ENCODE measurements at regions not wholly inside any gene's neighbourhood (a gene's known extent, or its start where the extent isn't known, plus 50 kb on each side); places are given as distances from the start of the nearest gene placed in this dataset.
A peak's percentile ranks its signal among the peaks of the same experiment; 100 is the strongest.

- Mint-ChIP-seq H3K27ac (ENCODE audit: unreplicated experiment) (no peak overlapping the region), H3K4me1 (ENCODE audit: unreplicated experiment) (peaks cover 3% of the 10 kb centered on the region), H3K4me3 (ENCODE audit: unreplicated experiment) (no peak overlapping the region), H3K27me3 (ENCODE audit: unreplicated experiment) (no peaks in the 10 kb centered on the region), H3K9me3 (ENCODE audit: unreplicated experiment) (no peaks in the 10 kb centered on the region), H3K36me3 (ENCODE audit: low read depth, unreplicated experiment) (no peaks in the 10 kb centered on the region)
- no peak for TF ChIP-seq CTCF (IDR thresholded peaks at IDR 0.05; ENCODE audit: unreplicated experiment)
- peak; percentile 28 for DNase-seq (ENCODE audit: low spot score)
Measured at GRCh38 chr4:180953572-180953971, 1289.6 kb upstream of the TENM3 start.

GRCh38 chr4:180960743-180961401, 1282.3 kb upstream of the TENM3 start:
- DNase-seq (ENCODE audit: low spot score), result no peak
- Mint-ChIP-seq H3K9me3 (ENCODE audit: unreplicated experiment) (no peaks in the 10 kb centered on the region), H3K27ac (ENCODE audit: unreplicated experiment) (no peak overlapping the region), H3K27me3 (ENCODE audit: unreplicated experiment) (no peaks in the 10 kb centered on the region), H3K36me3 (ENCODE audit: low read depth, unreplicated experiment) (no peaks in the 10 kb centered on the region), H3K4me1 (ENCODE audit: unreplicated experiment) (no peaks in the 10 kb centered on the region), H3K4me3 (ENCODE audit: unreplicated experiment) (no peak overlapping the region)
- TF ChIP-seq CTCF (IDR thresholded peaks at IDR 0.05; ENCODE audit: unreplicated experiment), result no peak

- no peaks in the 10 kb centered on the region for H3K27me3 Mint-ChIP-seq (ENCODE audit: unreplicated experiment)
- no peaks in the 10 kb centered on the region for H3K36me3 Mint-ChIP-seq (ENCODE audit: low read depth, unreplicated experiment)
- no peak overlapping the region for H3K27ac Mint-ChIP-seq (ENCODE audit: unreplicated experiment)
Measured at GRCh38 chr4:180962268-180962667, 1280.9 kb upstream of the TENM3 start.

GRCh38 chr4:180966312-180966711, 1276.9 kb upstream of the TENM3 start:
- no peaks in the 10 kb centered on the region for H3K27me3 Mint-ChIP-seq (ENCODE audit: unreplicated experiment)
- no peaks in the 10 kb centered on the region for H3K4me1 Mint-ChIP-seq (ENCODE audit: unreplicated experiment)
- DNase-seq (ENCODE audit: low spot score), result no peak
- no peak overlapping the region for H3K4me3 Mint-ChIP-seq (ENCODE audit: unreplicated experiment)
- H3K9me3 Mint-ChIP-seq (ENCODE audit: unreplicated experiment), result no peaks in the 10 kb centered on the region
- no peaks in the 10 kb centered on the region for H3K36me3 Mint-ChIP-seq (ENCODE audit: low read depth, unreplicated experiment)
- no peak overlapping the region for H3K27ac Mint-ChIP-seq (ENCODE audit: unreplicated experiment)
- TF ChIP-seq CTCF (IDR thresholded peaks at IDR 0.05; ENCODE audit: unreplicated experiment), result no peak

More at GRCh38 chr4:180962268-180962667, 1280.9 kb upstream of the TENM3 start:
- DNase-seq (ENCODE audit: low spot score), result no peak
- no peaks in the 10 kb centered on the region for H3K9me3 Mint-ChIP-seq (ENCODE audit: unreplicated experiment)
- TF ChIP-seq CTCF (IDR thresholded peaks at IDR 0.05; ENCODE audit: unreplicated experiment), result no peak
- no peak overlapping the region for H3K4me3 Mint-ChIP-seq (ENCODE audit: unreplicated experiment)
- H3K4me1 Mint-ChIP-seq (ENCODE audit: unreplicated experiment), result no peaks in the 10 kb centered on the region

- TF ChIP-seq CTCF (IDR thresholded peaks at IDR 0.05; ENCODE audit: unreplicated experiment), result no peak
- Mint-ChIP-seq H3K4me1 (ENCODE audit: unreplicated experiment) (no peaks in the 10 kb centered on the region), H3K4me3 (ENCODE audit: unreplicated experiment) (no peak overlapping the region), H3K27me3 (ENCODE audit: unreplicated experiment) (no peaks in the 10 kb centered on the region), H3K36me3 (ENCODE audit: low read depth, unreplicated experiment) (no peaks in the 10 kb centered on the region), H3K9me3 (ENCODE audit: unreplicated experiment) (no peaks in the 10 kb centered on the region), H3K27ac (ENCODE audit: unreplicated experiment) (no peak overlapping the region)
- DNase-seq (ENCODE audit: low spot score), result no peak
Measured at GRCh38 chr4:180967936-180968335, 1275.3 kb upstream of the TENM3 start.

Data from endothelial cell (in vitro differentiated cells).